Liver (tissue), 8 donors: ENCODE measurements at regions not wholly inside any gene's neighbourhood (a gene's known extent, or its start where the extent isn't known, plus 50 kb on each side); places are given as distances from the start of the nearest gene placed in this dataset.

Experiments
- DNase-seq: peaks from one replicate; pipeline ENCODE4 v3.0.0-alpha.2; 2017; ENCODE audit warnings: low spot score
- H3K27ac ChIP-seq, 2 donors: one replicate each; pipeline ENCODE4 v1.7.0; 2013; ENCODE audit warnings: inconsistent platforms in 2 of 2, low read length in 2 of 2, control low read depth in 1 of 2, low read depth in 1 of 2, mild to moderate bottlenecking in 1 of 2
- H3K27me3 ChIP-seq, 4 donors: one replicate each; pipeline versions ENCODE4 v1.6.1 to v1.7.0; 2013; ENCODE audit warnings: low read length in 3 of 4, inconsistent platforms in 1 of 4, mild to moderate bottlenecking in 1 of 4, moderate library complexity in 1 of 4; ENCODE audit not compliant: control insufficient read depth in 4 of 4, insufficient read depth in 4 of 4
- H3K36me3 ChIP-seq, 4 donors: one replicate each; pipeline versions ENCODE4 v1.6.1 to v1.7.0; 2013; ENCODE audit warnings: low read length in 3 of 4, mild to moderate bottlenecking in 3 of 4, low read depth in 1 of 4, moderate library complexity in 1 of 4; ENCODE audit not compliant: control insufficient read depth in 4 of 4, insufficient read depth in 3 of 4
- H3K4me1 ChIP-seq, 4 donors: one replicate each; pipeline versions ENCODE4 v1.6.1 to v1.7.0; 2013; ENCODE audit warnings: low read length in 3 of 4, mild to moderate bottlenecking in 3 of 4, moderate library complexity in 1 of 4; ENCODE audit not compliant: control insufficient read depth in 4 of 4, insufficient read depth in 4 of 4
- H3K4me3 ChIP-seq, 3 donors: one replicate each; pipeline versions ENCODE4 v1.6.1 to v1.7.0; 2013; ENCODE audit warnings: low read length in 3 of 3, control low read depth in 1 of 3, low read depth in 1 of 3, mild to moderate bottlenecking in 1 of 3
- H3K9ac ChIP-seq, 2 donors: one replicate each; pipeline ENCODE4 v1.7.0; 2013; ENCODE audit warnings: low read length in 2 of 2, mild to moderate bottlenecking in 2 of 2, moderate library complexity in 2 of 2, control low read depth in 1 of 2, low read depth in 1 of 2
- H3K9me3 ChIP-seq, 4 donors: one replicate each; pipeline versions ENCODE4 v1.6.1 to v1.7.0; 2013; ENCODE audit warnings: low read length in 3 of 4; ENCODE audit not compliant: control insufficient read depth in 4 of 4
- FOXA1 ChIP-seq: IDR thresholded peaks from 2 replicates; pipeline ENCODE4 v1.6.1; 2016; ENCODE audit warnings: antibody characterized with exemption
- GABPA ChIP-seq, 2 donors: IDR thresholded peaks in 1 of 2; conservative IDR thresholded peaks in 1 of 2; 2 replicates each; pipeline ENCODE4 v1.6.1; 2016; ENCODE audit warnings: antibody characterized with exemption in 2 of 2, mild to moderate bottlenecking in 1 of 2, moderate library complexity in 1 of 2
- HNF4A ChIP-seq, 2 donors: conservative IDR thresholded peaks; 2 replicates each; pipeline ENCODE4 v1.6.1; 2016; ENCODE audit warnings: antibody characterized with exemption in 2 of 2, mild to moderate bottlenecking in 2 of 2
- HNF4G ChIP-seq: IDR thresholded peaks from 2 replicates; pipeline ENCODE4 v1.6.1; 2016; ENCODE audit warnings: antibody characterized with exemption
- NR2F2 ChIP-seq: IDR thresholded peaks from 2 replicates; pipeline ENCODE4 v1.6.1; 2016; ENCODE audit warnings: antibody characterized with exemption
- RAD21 ChIP-seq, 2 donors: IDR thresholded peaks; 2 replicates each; pipeline ENCODE4 v1.6.1; 2016; ENCODE audit warnings: antibody characterized with exemption in 2 of 2, mild to moderate bottlenecking in 2 of 2
- WGBS: extraction: QIAGEN DNeasy Blood & Tissue Kit; methylation state at CpG from one replicate; pipeline ENCODE4 v1.1.7; 2013; 5-methylcytosine and 5-hydroxymethylcytosine counted together
- TF ChIP-seq, protein P1 (sequence below): IDR thresholded peaks from 2 replicates; pipeline ENCODE4 v1.6.1; 2016; ENCODE audit warnings: antibody characterized with exemption
- TF ChIP-seq, protein P2 (sequence below): fragments of 150-350 bp; IDR thresholded peaks from 2 replicates; pipeline ENCODE4 v1.5.1; 2017; ENCODE audit warnings: improper control_type of control experiment, low read depth, low read length; ENCODE audit not compliant: missing input control
- TF ChIP-seq, protein P3 (sequence below): IDR thresholded peaks from 2 replicates; pipeline ENCODE4 v1.6.1; 2016; ENCODE audit warnings: antibody characterized with exemption, mild to moderate bottlenecking
- TF ChIP-seq, protein P4 (sequence below): IDR thresholded peaks from 2 replicates; pipeline ENCODE4 v1.6.1; 2016; ENCODE audit warnings: antibody characterized with exemption
- donor health status: healthy.
- donor health status: healthy.
- donor health status: healthy.
- donor health status: healthy.
- donor health status: healthy.

DNA sequence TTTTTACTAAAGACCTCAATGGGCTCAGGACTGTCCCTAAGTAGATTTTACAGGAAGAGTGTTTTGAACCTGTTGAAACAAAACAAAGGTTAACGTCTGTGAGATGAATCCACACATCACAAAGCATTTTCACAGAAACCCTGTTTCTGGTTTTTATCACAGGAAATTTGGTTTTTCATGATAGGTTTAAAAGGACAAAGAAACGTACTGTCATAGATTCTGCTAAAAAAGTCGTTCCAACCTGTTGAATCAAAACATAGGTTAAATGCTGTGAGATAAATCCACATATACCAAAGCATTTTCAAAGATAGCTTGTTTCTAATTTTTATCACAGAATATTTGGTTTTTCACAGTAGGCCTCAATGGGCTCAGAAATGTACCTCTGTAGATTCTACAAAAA, 1531.0 kb downstream of the UQCRFS1 start:
- no peak for DNase-seq
- Histone ChIP-seq H3K9me3 (peaks cover 0 to 2% (median 1%) of the 10 kb centered on the region in 4 donors), H3K4me3 (no peak overlapping the region), H3K27ac (no peak overlapping the region), H3K27me3 (no peaks in the 10 kb centered on the region), H3K36me3 (no peaks in the 10 kb centered on the region), H3K4me1 (no peaks in the 10 kb centered on the region), H3K9ac (no peak overlapping the region)
- TF ChIP-seq, protein P1, sequence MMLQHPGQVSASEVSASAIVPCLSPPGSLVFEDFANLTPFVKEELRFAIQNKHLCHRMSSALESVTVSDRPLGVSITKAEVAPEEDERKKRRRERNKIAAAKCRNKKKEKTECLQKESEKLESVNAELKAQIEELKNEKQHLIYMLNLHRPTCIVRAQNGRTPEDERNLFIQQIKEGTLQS: no peak
- TF ChIP-seq, protein P2, sequence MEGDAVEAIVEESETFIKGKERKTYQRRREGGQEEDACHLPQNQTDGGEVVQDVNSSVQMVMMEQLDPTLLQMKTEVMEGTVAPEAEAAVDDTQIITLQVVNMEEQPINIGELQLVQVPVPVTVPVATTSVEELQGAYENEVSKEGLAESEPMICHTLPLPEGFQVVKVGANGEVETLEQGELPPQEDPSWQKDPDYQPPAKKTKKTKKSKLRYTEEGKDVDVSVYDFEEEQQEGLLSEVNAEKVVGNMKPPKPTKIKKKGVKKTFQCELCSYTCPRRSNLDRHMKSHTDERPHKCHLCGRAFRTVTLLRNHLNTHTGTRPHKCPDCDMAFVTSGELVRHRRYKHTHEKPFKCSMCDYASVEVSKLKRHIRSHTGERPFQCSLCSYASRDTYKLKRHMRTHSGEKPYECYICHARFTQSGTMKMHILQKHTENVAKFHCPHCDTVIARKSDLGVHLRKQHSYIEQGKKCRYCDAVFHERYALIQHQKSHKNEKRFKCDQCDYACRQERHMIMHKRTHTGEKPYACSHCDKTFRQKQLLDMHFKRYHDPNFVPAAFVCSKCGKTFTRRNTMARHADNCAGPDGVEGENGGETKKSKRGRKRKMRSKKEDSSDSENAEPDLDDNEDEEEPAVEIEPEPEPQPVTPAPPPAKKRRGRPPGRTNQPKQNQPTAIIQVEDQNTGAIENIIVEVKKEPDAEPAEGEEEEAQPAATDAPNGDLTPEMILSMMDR: no peak
- WGBS: 62% methylated on average over 3 of the region's 3 CpGs

DNA sequence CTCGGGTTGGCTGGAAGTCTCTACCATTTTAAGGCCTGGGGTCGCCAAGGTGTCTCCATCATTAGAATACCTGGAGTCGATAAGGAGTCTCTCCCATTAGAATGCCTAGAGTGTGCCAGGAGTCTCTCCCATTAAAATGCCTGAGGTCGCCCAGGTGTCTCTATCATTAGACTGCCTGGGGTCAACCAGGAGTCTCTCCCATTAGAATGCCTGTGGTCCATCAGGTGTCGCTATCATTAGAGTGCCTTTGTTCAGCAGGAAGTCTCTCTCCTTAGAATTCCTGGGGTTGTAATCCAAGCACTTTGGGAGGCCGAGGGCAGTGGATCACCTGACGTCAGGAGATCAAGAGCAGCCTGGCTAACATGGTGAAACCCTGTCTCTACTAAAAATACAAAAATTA, 1533.0 kb downstream of the UQCRFS1 start:
- 65% methylated on average over 7 of the region's 7 CpGs for WGBS
- DNase-seq: no peak

More for the DNA sequence above, 1533.0 kb downstream of the UQCRFS1 start:
- Histone ChIP-seq H3K4me1 (no peaks in the 10 kb centered on the region), H3K9me3 (peaks cover 0 to 4% (median 1%) of the 10 kb centered on the region in 4 donors), H3K9ac (no peak overlapping the region), H3K27ac (no peak overlapping the region), H3K4me3 (no peak overlapping the region), H3K36me3 (no peaks in the 10 kb centered on the region), H3K27me3 (no peaks in the 10 kb centered on the region)
- TF ChIP-seq RAD21 (IDR thresholded peaks at IDR 0.05) (no peak), HNF4A (conservative IDR thresholded peaks at IDR 0.05) (no peak), NR2F2 (no peak), GABPA (IDR thresholded peaks at IDR 0.05 in 1 of 2, conservative IDR thresholded peaks at IDR 0.05 in 1 of 2) (no peak), HNF4G (no peak), FOXA1 (no peak)
- TF ChIP-seq, protein P3, sequence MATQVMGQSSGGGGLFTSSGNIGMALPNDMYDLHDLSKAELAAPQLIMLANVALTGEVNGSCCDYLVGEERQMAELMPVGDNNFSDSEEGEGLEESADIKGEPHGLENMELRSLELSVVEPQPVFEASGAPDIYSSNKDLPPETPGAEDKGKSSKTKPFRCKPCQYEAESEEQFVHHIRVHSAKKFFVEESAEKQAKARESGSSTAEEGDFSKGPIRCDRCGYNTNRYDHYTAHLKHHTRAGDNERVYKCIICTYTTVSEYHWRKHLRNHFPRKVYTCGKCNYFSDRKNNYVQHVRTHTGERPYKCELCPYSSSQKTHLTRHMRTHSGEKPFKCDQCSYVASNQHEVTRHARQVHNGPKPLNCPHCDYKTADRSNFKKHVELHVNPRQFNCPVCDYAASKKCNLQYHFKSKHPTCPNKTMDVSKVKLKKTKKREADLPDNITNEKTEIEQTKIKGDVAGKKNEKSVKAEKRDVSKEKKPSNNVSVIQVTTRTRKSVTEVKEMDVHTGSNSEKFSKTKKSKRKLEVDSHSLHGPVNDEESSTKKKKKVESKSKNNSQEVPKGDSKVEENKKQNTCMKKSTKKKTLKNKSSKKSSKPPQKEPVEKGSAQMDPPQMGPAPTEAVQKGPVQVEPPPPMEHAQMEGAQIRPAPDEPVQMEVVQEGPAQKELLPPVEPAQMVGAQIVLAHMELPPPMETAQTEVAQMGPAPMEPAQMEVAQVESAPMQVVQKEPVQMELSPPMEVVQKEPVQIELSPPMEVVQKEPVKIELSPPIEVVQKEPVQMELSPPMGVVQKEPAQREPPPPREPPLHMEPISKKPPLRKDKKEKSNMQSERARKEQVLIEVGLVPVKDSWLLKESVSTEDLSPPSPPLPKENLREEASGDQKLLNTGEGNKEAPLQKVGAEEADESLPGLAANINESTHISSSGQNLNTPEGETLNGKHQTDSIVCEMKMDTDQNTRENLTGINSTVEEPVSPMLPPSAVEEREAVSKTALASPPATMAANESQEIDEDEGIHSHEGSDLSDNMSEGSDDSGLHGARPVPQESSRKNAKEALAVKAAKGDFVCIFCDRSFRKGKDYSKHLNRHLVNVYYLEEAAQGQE: no peak
- TF ChIP-seq, protein P4, sequence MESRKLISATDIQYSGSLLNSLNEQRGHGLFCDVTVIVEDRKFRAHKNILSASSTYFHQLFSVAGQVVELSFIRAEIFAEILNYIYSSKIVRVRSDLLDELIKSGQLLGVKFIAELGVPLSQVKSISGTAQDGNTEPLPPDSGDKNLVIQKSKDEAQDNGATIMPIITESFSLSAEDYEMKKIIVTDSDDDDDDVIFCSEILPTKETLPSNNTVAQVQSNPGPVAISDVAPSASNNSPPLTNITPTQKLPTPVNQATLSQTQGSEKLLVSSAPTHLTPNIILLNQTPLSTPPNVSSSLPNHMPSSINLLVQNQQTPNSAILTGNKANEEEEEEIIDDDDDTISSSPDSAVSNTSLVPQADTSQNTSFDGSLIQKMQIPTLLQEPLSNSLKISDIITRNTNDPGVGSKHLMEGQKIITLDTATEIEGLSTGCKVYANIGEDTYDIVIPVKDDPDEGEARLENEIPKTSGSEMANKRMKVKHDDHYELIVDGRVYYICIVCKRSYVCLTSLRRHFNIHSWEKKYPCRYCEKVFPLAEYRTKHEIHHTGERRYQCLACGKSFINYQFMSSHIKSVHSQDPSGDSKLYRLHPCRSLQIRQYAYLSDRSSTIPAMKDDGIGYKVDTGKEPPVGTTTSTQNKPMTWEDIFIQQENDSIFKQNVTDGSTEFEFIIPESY: no peak
